ENCODE measurements at regions not wholly inside any gene's neighbourhood (a gene's known extent, or its start where the extent isn't known, plus 50 kb on each side); places are given as distances from the start of the nearest gene placed in this dataset.

DNA sequence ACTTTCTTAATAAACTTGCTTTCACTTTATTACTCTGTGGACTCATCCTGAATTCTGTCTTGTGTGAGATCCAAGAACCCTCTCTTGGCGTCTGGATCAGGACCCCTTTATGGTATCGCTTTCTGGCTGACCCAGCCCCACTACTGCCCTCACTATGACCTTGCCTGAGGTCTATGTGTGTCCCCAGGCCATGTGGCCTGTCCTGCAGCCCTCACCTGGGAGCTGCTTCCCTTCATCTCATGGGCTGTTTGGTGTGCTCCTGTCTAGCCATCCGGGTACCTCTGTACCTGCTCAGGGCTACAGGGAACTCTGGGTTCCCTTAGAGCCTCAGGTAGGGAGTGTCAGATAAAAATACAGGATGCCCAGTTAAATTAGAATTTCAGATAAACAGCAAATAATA, 94.5 kb downstream of the SCP2D1 start:
- TF ChIP-seq, protein P1, sequence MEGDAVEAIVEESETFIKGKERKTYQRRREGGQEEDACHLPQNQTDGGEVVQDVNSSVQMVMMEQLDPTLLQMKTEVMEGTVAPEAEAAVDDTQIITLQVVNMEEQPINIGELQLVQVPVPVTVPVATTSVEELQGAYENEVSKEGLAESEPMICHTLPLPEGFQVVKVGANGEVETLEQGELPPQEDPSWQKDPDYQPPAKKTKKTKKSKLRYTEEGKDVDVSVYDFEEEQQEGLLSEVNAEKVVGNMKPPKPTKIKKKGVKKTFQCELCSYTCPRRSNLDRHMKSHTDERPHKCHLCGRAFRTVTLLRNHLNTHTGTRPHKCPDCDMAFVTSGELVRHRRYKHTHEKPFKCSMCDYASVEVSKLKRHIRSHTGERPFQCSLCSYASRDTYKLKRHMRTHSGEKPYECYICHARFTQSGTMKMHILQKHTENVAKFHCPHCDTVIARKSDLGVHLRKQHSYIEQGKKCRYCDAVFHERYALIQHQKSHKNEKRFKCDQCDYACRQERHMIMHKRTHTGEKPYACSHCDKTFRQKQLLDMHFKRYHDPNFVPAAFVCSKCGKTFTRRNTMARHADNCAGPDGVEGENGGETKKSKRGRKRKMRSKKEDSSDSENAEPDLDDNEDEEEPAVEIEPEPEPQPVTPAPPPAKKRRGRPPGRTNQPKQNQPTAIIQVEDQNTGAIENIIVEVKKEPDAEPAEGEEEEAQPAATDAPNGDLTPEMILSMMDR (conservative IDR thresholded peaks at IDR 0.05 in 1 of 2, IDR thresholded peaks at IDR 0.05 in 1 of 2; ENCODE audit: low read depth in 1 of 2, low read length in 2 of 2): no peak
- TF ChIP-seq EZH2 (IDR thresholded peaks at IDR 0.05; ENCODE audit: low read length, missing control alignments): no peak
